Lung (tissue), 11 donors: ENCODE measurements at regions not wholly inside any gene's neighbourhood (a gene's known extent, or its start where the extent isn't known, plus 50 kb on each side); places are given as distances from the start of the nearest gene placed in this dataset.
A peak's percentile ranks its signal among the peaks of the same experiment; 100 is the strongest.

Experiments
- ATAC-seq: fragments of 200-7000 bp; cut with Tn5 transposase; one replicate; pipeline ENCODE4 v1.9.1; 2020; ENCODE audit warnings: moderate number of reproducible peaks; ENCODE audit not compliant: insufficient read depth, low FRiP score
- DNase-seq, 3 donors: peaks; one replicate each; pipeline ENCODE4 v3.0.0-alpha.2; 2013 to 2017
- H3K27ac ChIP-seq, 2 donors: one replicate each; pipeline ENCODE4 v1.5.1; 2013; ENCODE audit warnings: mild to moderate bottlenecking in 2 of 2, moderate library complexity in 2 of 2, control low read depth in 1 of 2, inconsistent platforms in 1 of 2, low read depth in 1 of 2, low read length in 1 of 2
- H3K27me3 ChIP-seq, 3 donors: one replicate each; pipeline ENCODE4 v1.5.1; 2013; ENCODE audit warnings: low read length in 2 of 3; ENCODE audit not compliant: control insufficient read depth in 3 of 3, insufficient read depth in 3 of 3
- H3K36me3 ChIP-seq, 4 donors: one replicate each; pipeline ENCODE4 v1.5.1; 2013; ENCODE audit warnings: low read length in 4 of 4, mild to moderate bottlenecking in 1 of 4, moderate library complexity in 1 of 4; ENCODE audit not compliant: control insufficient read depth in 4 of 4, insufficient read depth in 4 of 4
- H3K4me1 ChIP-seq, 5 donors: one replicate each; pipeline ENCODE4 v1.5.1; 2013; ENCODE audit warnings: low read length in 5 of 5, mild to moderate bottlenecking in 2 of 5, moderate library complexity in 1 of 5; ENCODE audit not compliant: control insufficient read depth in 5 of 5, insufficient read depth in 5 of 5
- H3K4me3 ChIP-seq: one replicate; pipeline ENCODE4 v1.5.1; 2013; ENCODE audit warnings: mild to moderate bottlenecking, control low read depth, moderate library complexity
- H3K9ac ChIP-seq, 2 donors: one replicate each; pipeline ENCODE4 v1.5.1; 2013; ENCODE audit warnings: low read length in 2 of 2, control low read depth in 1 of 2; ENCODE audit not compliant: insufficient read depth in 1 of 2
- H3K9me3 ChIP-seq, 4 donors: one replicate each; pipeline ENCODE4 v1.5.1; 2013; ENCODE audit warnings: low read length in 3 of 4, mild to moderate bottlenecking in 1 of 4, moderate library complexity in 1 of 4; ENCODE audit not compliant: control insufficient read depth in 4 of 4, insufficient read depth in 3 of 4
- CTCF ChIP-seq: IDR thresholded peaks from 2 replicates; pipeline ENCODE4 v1.5.1; 2012; ENCODE audit warnings: mild to moderate bottlenecking; ENCODE audit errors: control extremely low read depth, extremely low read depth
- WGBS, 2 donors: extraction: QIAGEN DNeasy Blood & Tissue Kit; methylation state at CpG; one replicate each; pipeline ENCODE4 v1.1.7; 2013; 5-methylcytosine and 5-hydroxymethylcytosine counted together
- donor health status: control.
- donor health status: control.
- donor health status: Bipolar disorder and iron deficiency.
- donor health status: healthy.
- donor health status: DM: yes; HTN: yes; CAD: no.

DNA sequence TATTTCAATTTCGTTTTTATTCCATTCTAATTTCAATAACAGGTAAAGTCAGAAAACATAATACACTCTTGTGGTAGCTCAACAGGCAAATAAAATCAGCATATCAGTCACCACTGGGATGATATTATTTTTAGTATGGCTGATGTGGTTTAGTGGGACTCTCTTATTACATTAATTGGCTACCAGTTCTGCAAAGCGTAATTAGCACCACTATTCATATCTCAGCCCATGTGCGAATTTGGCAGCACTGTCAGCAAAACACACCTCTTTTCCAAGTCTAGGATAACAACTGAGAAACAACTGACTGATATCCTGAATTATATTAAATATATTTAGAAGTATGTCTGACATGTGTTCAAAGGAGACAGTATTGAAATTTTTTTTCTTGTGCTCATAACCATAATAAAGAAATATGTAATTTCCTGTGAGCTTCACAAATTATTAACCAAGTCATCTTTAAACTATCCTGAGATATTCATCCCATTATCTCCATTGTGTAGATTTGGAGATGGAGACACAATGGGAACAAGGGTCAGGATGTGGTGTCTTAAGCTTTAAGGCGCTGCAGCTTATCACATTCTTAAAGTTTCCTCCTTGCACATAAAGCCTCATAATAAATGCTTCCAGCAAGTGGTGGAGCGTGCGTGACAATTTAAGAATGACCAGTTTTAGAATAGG is 212.4 kb downstream of the TLE1 start:
- H3K27me3 ChIP-seq: no peaks in the 10 kb centered on the region
- H3K4me3 ChIP-seq: no peak overlapping the region
- no peak overlapping the region for H3K27ac ChIP-seq
- DNase-seq (no peak), ATAC-seq (no peak)
- WGBS, 2 donors: 88 to 95% methylated on average over 6 of the region's 6 CpGs
- H3K4me1 ChIP-seq: peaks cover 0 to 11% (median 0%) of the 10 kb centered on the region in 5 donors
- no peaks in the 10 kb centered on the region for H3K9me3 ChIP-seq
- no peak for TF ChIP-seq CTCF
- H3K36me3 ChIP-seq: no peaks in the 10 kb centered on the region
- no peak overlapping the region for H3K9ac ChIP-seq

DNA sequence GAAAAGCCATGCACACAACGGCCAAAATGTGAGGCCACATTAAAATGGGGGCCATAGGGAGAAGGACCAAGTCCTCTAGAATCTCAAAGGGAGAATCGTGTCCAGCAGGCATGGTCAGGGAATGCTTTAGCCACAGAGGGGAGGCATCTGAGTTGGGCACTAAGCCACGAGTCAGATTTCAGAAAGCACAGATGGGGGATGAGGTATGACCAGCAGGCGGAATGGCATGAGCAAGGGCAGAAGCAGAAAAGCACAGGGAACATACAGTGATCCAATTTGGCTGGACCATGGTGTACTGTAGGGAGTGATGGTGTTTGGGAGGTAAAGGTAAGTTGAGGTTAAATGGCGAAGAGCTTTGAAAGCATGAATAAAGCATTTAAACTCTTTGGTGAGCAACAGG is 214.6 kb downstream of the TLE1 start:
- WGBS, 2 donors: 90 to 93% methylated on average over 5 of the region's 5 CpGs
- H3K27ac ChIP-seq: no peak overlapping the region

DNA sequence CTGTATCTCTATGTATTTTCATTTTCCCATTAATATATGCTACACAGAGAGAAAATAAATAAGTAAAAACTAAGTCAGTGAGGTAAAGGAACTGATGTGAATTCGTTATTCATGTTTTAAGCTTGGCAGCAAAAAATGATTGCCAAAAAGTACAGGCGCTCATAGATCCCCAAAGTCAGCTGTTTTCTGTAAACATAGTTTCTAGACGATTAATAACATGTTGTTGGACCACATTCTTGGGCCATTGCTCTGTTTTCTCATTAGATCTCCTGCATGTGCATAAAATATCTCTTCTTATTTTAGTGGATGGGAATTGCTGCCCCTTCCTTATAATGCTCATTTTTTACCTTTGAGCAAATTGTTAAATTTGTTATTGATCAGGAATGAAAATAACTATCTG is 215.2 kb downstream of the TLE1 start:
- ATAC-seq: no peak
- no peaks in the 10 kb centered on the region for H3K9me3 ChIP-seq
- H3K4me1 ChIP-seq: peaks cover 0 to 11% (median 4%) of the 10 kb centered on the region in 5 donors
- peak in 2 of 3 donors; percentile 32 to 37 for DNase-seq
- H3K36me3 ChIP-seq: no peaks in the 10 kb centered on the region
- no peak overlapping the region for H3K4me3 ChIP-seq
- no peak for TF ChIP-seq CTCF
- H3K27me3 ChIP-seq: peaks cover 0 to 3% (median 0%) of the 10 kb centered on the region in 3 donors
- no peak overlapping the region for H3K27ac ChIP-seq
- no peak overlapping the region for H3K9ac ChIP-seq
- 72 to 86% methylated on average over 3 of the region's 3 CpGs for WGBS, 2 donors

More for the DNA sequence above, 214.6 kb downstream of the TLE1 start:
- Histone ChIP-seq H3K36me3 (no peaks in the 10 kb centered on the region), H3K4me1 (peaks cover 0 to 11% (median 4%) of the 10 kb centered on the region in 5 donors), H3K9ac (no peak overlapping the region), H3K4me3 (no peak overlapping the region), H3K27me3 (no peaks in the 10 kb centered on the region), H3K9me3 (no peaks in the 10 kb centered on the region)
- ATAC-seq (no peak), DNase-seq (no peak)
- TF ChIP-seq CTCF: no peak

GRCh38 chr9:81473708-81474107 is 215.6 kb downstream of the TLE1 start:
- no peaks in the 10 kb centered on the region for H3K9me3 ChIP-seq
- no peak overlapping the region for H3K27ac ChIP-seq
- no peak for ATAC-seq
- 86 to 93% methylated on average over 1 of the region's 1 CpG for WGBS, 2 donors
- H3K27me3 ChIP-seq: peaks cover 0 to 3% (median 0%) of the 10 kb centered on the region in 3 donors
- no peak for TF ChIP-seq CTCF
- no peak overlapping the region for H3K4me3 ChIP-seq
- peaks cover 0 to 11% (median 4%) of the 10 kb centered on the region in 5 donors for H3K4me1 ChIP-seq
- H3K9ac ChIP-seq: no peak overlapping the region
- DNase-seq: no peak
- no peaks in the 10 kb centered on the region for H3K36me3 ChIP-seq
